ENCODE measurements at regions not wholly inside any gene's neighbourhood (a gene's known extent, or its start where the extent isn't known, plus 50 kb on each side); places are given as distances from the start of the nearest gene placed in this dataset.

DNA sequence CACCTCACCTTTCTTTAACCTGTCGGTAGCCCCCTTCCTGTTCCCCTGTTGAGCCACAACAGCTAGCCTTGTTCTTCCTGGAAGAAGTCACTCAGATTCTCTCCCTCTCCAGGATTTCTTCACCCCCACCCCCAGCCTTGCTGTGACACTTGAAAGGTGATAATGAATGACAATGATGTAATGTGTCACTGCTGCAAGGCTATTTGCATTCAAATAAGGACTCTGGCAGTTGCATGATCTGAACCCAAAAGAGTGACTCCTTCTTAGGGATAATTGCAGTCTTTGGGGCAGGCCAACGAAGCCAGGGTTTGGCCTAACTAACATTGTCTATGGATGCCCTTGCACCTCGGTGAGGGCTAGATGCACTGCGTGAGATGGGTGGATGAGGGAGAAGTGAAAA, 154.4 kb upstream of the CLINT1 start:
- TF ChIP-seq, protein P1, sequence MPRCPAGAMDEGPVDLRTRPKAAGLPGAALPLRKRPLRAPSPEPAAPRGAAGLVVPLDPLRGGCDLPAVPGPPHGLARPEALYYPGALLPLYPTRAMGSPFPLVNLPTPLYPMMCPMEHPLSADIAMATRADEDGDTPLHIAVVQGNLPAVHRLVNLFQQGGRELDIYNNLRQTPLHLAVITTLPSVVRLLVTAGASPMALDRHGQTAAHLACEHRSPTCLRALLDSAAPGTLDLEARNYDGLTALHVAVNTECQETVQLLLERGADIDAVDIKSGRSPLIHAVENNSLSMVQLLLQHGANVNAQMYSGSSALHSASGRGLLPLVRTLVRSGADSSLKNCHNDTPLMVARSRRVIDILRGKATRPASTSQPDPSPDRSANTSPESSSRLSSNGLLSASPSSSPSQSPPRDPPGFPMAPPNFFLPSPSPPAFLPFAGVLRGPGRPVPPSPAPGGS (IDR thresholded peaks at IDR 0.05; ENCODE audit: borderline replicate concordance, insufficient read depth, low read depth, low read length, poor library complexity, severe bottlenecking) = no peak
- TF ChIP-seq MYB (IDR thresholded peaks at IDR 0.05; ENCODE audit: borderline replicate concordance, low read depth, low read length) (no peak), MTA3 (IDR thresholded peaks at IDR 0.05; ENCODE audit: borderline replicate concordance, low read length) (no peak), JUNB (IDR thresholded peaks at IDR 0.05) (no peak), BRCA1 (IDR thresholded peaks at IDR 0.05; ENCODE audit: low read depth, low read length) (no peak), MXI1 (IDR thresholded peaks at IDR 0.05; ENCODE audit: low read depth, low read length) (no peak), ZNF217 (IDR thresholded peaks at IDR 0.05) (no peak), NFYB (IDR thresholded peaks at IDR 0.05; ENCODE audit: insufficient read depth, low read depth, low read length) (no peak)
- TF ChIP-seq, protein P2, sequence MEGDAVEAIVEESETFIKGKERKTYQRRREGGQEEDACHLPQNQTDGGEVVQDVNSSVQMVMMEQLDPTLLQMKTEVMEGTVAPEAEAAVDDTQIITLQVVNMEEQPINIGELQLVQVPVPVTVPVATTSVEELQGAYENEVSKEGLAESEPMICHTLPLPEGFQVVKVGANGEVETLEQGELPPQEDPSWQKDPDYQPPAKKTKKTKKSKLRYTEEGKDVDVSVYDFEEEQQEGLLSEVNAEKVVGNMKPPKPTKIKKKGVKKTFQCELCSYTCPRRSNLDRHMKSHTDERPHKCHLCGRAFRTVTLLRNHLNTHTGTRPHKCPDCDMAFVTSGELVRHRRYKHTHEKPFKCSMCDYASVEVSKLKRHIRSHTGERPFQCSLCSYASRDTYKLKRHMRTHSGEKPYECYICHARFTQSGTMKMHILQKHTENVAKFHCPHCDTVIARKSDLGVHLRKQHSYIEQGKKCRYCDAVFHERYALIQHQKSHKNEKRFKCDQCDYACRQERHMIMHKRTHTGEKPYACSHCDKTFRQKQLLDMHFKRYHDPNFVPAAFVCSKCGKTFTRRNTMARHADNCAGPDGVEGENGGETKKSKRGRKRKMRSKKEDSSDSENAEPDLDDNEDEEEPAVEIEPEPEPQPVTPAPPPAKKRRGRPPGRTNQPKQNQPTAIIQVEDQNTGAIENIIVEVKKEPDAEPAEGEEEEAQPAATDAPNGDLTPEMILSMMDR (IDR thresholded peaks at IDR 0.05 in 2 of 3, conservative IDR thresholded peaks at IDR 0.05 in 1 of 3; ENCODE audit: control insufficient read depth in 2 of 3, extremely low read depth in 1 of 3, insufficient read depth in 1 of 3, low read depth in 3 of 3, low read length in 3 of 3) = no peak
- TF ChIP-seq, protein P3, sequence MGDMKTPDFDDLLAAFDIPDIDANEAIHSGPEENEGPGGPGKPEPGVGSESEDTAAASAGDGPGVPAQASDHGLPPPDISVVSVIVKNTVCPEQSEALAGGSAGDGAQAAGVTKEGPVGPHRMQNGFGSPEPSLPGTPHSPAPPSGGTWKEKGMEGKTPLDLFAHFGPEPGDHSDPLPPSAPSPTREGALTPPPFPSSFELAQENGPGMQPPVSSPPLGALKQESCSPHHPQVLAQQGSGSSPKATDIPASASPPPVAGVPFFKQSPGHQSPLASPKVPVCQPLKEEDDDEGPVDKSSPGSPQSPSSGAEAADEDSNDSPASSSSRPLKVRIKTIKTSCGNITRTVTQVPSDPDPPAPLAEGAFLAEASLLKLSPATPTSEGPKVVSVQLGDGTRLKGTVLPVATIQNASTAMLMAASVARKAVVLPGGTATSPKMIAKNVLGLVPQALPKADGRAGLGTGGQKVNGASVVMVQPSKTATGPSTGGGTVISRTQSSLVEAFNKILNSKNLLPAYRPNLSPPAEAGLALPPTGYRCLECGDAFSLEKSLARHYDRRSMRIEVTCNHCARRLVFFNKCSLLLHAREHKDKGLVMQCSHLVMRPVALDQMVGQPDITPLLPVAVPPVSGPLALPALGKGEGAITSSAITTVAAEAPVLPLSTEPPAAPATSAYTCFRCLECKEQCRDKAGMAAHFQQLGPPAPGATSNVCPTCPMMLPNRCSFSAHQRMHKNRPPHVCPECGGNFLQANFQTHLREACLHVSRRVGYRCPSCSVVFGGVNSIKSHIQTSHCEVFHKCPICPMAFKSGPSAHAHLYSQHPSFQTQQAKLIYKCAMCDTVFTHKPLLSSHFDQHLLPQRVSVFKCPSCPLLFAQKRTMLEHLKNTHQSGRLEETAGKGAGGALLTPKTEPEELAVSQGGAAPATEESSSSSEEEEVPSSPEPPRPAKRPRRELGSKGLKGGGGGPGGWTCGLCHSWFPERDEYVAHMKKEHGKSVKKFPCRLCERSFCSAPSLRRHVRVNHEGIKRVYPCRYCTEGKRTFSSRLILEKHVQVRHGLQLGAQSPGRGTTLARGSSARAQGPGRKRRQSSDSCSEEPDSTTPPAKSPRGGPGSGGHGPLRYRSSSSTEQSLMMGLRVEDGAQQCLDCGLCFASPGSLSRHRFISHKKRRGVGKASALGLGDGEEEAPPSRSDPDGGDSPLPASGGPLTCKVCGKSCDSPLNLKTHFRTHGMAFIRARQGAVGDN (IDR thresholded peaks at IDR 0.05) = no peak
- TF ChIP-seq, protein P4, sequence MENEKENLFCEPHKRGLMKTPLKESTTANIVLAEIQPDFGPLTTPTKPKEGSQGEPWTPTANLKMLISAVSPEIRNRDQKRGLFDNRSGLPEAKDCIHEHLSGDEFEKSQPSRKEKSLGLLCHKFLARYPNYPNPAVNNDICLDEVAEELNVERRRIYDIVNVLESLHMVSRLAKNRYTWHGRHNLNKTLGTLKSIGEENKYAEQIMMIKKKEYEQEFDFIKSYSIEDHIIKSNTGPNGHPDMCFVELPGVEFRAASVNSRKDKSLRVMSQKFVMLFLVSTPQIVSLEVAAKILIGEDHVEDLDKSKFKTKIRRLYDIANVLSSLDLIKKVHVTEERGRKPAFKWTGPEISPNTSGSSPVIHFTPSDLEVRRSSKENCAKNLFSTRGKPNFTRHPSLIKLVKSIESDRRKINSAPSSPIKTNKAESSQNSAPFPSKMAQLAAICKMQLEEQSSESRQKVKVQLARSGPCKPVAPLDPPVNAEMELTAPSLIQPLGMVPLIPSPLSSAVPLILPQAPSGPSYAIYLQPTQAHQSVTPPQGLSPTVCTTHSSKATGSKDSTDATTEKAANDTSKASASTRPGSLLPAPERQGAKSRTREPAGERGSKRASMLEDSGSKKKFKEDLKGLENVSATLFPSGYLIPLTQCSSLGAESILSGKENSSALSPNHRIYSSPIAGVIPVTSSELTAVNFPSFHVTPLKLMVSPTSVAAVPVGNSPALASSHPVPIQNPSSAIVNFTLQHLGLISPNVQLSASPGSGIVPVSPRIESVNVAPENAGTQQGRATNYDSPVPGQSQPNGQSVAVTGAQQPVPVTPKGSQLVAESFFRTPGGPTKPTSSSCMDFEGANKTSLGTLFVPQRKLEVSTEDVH (IDR thresholded peaks at IDR 0.05; ENCODE audit: low read depth, partially characterized antibody) = no peak
